Stimulated activated CD4-positive, alpha-beta T cell treated with anti-CD3 and anti-CD28 coated beads, TNF-alpha, amount 100 ng/mL, for 24 hours (primary cell): ENCODE measurements at regions not wholly inside any gene's neighbourhood (a gene's known extent, or its start where the extent isn't known, plus 50 kb on each side); places are given as distances from the start of the nearest gene placed in this dataset.

ENCODE experiments used
- DNase-seq, 3 experiments: peaks; one replicate each; pipeline ENCODE4 v3.0.0-alpha.2; 2020; ENCODE audit warnings: low read depth in 3 of 3

DNA sequence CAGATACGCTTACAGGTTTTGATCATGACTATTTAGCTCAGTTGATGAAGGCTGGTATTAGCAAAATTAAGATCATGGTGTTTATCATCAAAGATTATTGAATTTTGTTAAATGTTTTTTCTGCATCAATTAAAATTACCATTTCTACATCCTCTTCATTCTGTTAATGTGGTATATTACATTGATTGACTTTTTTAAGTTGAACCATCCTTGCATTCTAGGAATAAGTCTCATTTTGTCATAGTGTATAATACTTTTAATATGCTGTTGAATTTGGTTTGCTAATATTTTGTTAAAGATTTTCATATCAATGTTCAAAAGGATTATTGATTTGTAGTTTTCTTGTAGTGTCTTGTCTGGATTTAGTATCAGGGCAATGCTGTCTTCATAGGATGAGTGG is 142.4 kb downstream of the LYPLAL1 start:
- DNase-seq, result no peak

DNA sequence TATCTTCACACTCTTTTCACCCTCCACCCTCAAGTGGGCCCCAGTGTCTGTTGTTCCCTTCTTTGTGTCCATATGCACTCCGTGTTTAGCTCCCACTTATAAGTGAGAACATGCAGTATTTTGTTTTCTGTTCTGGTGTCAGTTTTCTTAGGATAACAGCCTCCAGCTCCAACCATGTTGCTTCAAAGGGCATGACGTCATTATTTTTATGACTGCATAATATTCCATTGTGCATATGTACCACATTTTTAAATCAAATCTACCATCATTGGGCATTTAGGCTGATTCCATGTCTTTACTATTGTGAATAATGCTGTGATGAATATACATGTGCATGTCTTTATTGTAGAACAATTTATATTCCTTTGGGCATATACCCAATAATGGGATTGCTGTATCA is 140.3 kb downstream of the LYPLAL1 start:
- no peak for DNase-seq

DNA sequence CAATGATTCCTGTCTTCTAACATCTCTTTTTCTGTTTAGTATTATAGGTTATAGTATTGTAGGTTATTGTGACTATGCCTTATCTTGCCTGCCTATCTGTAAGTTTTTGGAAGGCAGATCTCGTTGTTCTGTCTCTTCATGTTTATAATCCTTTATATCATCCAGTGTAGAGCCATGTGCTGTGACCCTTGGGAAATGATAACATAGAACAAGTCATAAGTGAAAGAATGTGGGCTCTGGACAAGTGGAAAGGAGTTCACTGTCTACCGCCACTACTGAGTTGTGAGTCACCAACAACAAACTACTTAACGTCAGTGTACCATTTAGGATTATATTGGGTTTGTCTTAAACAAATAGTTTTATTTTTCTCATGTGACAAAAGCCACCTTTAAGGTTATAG is 139.3 kb downstream of the LYPLAL1 start:
- DNase-seq, result no peak

DNA sequence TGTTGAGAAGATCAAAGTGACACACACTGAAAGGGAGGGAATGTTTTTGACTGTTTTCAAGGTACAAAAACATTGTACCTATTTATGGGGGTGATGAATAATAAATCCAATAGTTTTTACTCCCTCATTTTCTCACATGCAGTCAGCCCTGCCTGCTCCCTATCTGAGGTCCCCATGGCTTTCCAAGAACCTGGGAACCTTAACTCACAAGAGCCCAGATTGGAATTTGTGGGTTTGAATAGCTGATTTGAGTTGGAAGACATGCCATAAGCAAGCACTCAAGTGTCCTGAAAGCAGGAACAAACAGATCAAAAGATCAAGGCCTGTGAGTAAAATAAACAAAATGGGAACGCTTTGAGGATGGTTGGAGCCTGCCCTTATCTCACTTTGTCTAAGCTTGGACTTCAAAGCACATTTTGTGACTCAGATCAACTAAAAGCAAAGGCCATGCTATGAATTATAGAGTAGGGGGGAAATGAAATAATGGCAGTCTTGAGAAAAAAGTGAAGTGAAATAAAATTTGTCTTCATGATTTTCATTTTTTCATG is 136.6 kb downstream of the LYPLAL1 start:
- DNase-seq, result no peak

DNA sequence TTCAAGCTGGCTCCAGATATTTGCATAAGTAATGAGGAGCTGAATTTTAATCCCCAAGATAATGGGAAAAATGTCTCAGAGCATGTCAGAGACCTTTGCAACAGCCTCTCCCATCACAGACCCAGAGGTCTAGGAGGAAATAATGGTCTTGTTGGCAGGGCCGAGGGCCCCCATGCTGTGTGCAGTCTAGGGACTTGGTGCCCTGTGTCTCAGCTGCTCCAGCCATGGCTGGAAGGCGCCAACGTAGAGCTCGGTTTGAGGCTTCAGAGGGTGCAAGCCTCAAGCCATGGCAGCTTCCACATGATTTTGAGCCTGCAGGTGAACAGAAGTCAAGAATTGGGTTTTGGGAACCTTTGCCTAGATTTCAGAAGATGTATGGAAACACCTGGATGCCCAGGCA is 134.7 kb downstream of the LYPLAL1 start:
- no peak for DNase-seq

DNA sequence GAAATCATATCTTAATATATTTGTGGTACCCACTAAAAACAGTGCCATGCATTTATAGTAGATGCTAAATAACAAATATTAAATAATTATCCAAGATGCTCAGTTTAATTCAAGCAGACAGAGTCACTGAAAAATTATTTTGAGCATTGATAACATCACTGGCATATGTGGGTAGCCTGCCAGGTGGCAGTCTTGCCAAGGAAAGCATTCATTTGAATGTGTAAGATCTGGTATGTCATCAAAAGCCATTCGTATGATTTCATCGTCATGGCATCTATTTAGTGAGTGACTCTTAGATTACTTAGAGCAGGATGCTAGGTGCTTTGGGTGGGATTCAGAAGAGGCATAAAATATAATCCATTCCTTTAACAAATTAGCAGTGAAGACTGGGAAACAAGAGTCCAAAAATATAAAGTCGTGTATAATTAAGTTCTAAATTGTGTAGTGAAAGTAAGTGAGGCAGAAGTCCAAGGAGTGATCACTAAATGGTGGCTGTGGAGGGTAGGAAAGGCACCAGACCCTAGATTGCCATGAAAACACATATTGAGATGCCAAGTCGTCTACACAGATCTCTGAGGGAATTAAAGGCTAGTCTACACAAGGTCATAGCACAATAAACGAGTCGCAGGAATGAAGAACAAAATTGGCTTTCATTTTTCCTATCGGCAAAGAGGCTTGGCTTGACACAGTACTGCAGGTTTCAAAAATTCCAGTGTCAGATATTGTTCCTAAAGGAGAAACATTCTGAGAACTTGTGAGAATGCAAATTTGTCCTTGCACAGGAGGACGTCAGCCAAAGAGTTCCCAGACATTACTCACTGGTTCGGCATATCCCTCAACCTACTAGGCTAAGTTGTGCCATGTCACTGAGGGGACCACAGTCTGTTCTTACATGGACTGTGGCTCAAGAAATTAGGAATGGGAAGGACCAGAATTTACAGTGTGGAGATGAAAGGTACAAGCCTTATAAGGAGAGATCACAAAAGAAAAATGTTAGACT is 130.8 kb downstream of the LYPLAL1 start:
- no peak for DNase-seq

DNA sequence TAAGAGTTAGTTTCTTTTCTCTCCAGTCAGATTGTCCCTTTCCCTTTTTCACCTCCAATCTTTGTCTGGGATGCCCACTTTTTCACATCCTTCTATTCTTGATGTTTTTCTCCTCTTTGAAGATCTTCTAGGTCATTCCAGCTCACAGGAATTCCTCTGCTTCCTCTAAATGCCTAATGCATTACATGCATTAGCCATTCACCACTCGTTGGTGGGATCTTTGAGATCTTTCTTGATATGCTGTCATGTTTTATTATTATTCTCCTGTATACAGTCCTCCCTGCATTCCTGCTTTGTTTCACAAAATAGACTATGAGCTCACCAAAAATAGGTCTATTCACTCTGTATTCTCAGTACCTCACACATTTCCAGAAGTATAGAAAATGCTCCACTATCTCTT is 129.0 kb downstream of the LYPLAL1 start:
- no peak for DNase-seq

DNA sequence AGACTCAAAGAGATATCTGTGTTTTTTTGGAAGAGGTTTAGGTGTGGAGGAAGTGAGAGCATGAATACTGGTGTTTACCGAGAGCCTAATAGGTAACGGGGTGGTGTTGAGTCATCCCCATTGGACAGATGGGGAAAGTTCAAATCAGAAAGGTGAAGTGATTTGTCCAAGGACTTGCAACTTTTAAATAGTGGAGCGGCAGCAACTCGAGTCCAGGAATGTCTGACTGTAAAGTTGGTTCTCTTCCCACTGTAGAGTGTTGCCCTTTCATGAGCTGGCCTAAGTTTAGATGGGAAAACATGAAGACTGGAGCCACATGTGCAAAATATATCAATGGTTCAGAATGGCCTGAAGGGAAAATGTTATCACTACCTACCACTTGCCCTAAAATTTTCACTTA is 125.7 kb downstream of the LYPLAL1 start:
- DNase-seq, result no peak

DNA sequence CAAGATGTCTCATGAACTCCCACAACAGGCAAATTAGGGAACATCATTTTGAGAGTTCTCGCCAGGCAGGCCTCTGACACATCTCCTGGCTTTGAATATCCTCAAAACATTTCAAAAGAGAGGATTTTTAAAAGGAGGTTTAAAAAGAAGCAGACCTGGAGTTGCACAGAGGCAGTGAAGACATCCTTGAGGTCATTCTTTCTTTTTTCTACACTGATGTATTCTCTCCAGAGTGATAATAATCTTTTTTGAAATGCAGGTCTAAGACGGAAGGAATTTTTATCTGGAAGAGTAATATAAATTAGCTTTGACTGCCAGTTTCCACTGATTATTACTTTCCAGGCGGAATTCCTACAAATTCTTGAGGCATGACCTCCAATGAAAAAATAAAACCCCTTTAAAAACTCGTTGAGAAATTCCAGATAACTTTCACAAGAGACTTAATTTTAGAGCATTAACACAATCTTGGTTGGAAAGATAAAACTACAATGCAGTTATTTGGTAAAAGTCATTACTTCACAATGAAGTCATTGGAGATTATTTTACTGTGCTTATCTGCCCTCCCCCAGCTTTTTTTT is 125.0 kb downstream of the LYPLAL1 start:
- no peak for DNase-seq

DNA sequence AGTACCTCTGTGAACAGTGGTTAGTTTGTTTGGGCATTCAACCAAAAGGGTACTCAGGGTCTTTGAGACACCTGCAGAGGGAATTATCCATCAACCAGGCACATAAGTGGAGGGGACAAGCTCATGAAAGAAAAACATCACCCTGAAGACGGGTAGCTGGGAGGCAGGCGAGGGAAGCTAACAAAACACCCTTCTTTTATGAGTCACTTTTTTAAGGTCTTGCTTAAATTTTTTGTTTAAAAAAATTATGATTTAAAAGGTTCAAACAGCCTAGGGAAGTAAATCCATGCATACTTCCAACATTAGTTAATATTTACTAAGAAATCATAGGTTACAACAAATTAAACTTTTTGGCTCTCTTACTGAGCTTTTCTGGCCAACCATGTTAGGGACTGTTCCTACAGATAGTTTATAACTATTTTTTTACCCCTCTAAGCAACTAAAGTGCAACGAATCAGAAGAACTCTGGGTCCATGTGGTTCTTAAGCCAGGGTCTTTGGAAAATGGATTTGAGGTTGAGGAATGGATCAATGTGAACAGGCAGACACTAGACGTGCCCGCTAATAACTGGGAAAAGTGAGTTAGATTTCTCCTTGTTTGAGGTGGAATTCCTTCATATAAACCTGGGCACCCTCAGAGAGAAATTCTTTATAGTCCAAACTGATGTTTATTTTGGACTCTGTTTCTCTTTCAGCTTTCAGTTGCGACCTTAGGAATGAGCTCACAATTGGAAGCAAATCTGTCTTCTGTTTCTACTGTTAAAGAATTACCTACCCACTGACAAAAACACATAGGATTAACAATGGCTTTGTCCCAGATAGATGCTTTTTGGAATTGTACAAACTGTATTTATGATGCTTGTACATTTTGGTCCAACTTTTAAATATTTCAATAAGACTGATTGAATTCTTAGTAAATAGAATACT is 123.0 kb downstream of the LYPLAL1 start:
- no peak for DNase-seq

DNA sequence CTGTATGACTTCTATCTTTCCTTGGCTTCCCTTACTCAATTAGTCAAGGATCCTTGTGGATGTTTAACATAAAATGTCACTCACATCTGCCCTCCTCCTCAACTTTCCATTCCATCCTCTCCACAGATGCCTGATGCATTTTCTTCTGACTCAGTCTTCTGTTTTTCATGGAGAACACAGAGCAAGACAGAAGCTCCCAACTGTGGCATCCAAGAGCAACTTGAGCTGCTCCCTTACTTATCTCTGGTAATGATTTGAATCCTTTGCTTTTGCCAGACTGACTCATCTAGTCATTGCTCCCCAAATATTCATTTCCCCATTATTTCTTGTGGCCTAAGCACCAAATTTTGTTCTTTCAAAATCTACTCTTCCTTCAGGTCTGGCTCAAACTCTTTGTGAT is 120.6 kb downstream of the LYPLAL1 start:
- no peak for DNase-seq

DNA sequence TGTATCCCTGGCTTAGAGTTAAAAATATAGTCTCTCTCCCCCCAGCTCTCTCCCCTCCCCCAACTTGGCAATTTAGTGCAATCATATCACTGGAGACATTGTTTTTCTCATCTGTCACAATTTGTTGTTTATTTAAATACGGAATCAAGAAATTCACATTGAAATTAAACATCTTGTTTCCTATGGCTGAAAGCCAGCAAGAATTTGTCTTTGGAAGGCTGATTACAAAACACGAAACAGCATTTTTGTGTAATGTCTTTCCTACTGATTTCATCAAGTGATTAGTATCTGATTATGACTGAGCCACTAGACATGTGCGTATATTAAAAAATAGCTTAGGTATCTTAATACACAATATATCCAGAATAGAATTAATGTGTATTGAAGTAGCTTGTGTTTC is 119.7 kb downstream of the LYPLAL1 start:
- DNase-seq, result no peak

DNA sequence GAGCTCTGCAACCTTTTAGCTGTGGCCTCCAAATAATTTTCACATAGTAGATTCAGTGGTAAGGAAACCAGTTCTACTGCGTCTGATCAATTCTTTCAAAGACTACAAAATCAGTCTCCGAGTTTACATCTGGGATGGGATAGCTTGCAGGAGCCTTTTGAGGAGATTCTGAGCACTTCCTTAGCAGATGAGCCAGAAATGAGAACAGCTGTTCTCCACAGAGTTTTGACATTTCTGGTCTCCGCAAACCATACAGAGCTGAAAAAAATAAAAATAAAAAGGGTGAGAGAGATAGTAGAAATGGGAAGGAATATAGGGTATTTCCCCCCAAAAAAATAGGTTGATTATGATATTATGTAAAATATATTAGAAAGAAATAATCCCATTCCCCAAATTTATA is 119.3 kb downstream of the LYPLAL1 start:
- no peak for DNase-seq

DNA sequence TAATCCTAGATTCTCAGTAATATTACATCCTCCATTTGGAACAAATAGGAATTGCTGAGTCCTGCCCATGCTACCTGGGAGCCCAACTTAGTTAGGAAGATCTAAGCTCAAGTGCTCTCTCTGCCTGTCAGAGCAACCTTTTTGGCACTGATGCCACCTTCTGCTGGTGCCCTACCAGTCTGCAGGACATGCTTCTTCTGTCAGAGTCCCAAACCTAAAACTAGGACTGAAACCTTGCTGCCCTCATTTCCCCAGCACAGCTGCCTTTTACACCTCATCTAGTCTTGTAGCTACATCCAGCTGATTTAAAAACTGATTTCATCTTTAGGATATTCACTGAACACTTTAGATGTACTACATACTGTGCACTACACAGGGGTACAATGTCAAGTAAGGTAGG is 118.7 kb downstream of the LYPLAL1 start:
- DNase-seq, result no peak

DNA sequence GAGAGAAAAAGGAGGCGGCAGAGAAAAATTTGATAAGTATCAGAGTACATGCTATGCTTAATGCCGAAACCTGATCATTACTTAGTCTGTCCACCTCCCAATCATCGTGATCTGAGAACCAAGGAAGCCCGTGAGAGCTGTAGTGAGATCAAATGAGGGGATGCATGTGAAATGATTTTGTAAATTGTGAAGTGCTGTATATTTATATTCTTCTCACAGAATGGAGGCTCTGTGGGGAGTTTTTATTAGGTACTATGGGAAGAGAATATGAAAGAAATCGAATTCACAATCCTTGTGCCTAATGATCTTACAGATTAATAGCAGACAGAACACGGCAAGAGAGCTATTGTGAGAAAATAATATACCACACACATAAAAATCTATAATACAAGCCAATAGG is 115.5 kb downstream of the LYPLAL1 start:
- DNase-seq, result no peak

DNA sequence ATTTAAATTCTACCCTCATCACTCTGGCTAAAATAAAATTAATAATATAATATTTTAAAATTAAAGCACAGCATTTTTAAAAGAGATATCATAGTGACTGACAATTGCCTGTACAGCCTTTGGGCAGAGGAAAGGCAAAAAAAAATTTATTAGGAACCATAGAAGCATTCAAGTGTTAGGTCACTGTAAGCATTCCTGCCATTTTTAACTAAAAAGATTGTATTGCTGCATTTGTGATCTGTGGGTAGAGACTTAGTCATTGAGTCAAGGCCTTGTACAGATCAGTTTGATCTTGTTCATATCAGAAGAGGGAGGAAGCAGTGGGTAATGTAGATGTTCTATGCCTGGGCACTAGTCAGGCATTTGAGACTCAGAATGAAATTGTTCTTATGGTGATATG is 109.9 kb downstream of the LYPLAL1 start:
- no peak for DNase-seq

DNA sequence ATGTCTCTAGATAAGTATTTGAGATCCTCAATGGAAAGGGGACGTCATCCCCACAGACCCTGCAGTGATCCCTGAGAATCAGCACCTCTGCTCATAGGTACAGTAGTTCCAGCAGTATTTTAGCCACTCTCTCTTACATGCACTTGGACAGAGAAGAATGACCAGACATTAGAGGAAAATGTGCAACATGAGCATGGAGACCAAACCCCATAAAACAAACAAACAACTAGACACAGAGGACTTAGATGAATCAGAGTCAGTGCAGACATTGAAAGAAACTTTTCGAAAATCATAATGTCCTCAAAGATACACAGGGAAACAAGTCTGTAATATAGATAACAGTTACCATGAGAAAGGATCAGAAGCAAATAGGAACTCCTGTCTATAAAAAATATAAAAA is 108.2 kb downstream of the LYPLAL1 start:
- no peak for DNase-seq

DNA sequence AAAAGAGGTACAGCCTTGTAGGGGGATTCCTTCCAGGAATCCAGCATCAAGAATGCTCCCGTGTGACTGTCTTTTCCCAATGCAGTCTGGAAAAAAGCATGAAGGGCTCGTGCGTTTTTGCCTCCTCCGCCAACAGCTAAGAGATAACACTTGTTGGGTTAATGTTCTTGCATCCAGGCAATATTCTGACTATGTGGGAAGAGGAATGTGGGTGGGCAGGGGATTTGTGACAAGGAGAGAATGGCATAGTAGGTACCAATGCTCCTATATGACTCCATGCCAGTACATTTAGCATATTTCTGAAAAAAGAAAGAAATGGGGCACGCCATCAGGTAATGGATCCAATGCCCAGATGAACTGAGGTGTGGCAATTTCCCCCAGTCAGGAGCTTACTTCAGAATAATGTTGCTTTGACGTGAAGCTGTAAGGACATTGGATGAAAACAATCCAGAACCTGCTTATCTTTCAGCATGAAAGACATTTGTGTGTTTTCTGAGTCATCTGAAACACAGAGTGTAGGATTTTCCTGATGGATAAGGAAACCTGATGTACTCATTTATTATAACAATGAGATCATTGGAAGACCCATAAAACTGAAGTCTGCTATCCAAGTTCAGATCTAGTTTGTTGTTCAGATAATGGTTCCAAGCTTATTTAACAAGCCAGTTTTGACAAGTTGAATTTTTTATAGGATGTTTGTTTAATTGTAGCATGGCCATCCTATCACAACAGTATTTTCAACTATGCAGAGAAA is 105.5 kb downstream of the LYPLAL1 start:
- no peak for DNase-seq

DNA sequence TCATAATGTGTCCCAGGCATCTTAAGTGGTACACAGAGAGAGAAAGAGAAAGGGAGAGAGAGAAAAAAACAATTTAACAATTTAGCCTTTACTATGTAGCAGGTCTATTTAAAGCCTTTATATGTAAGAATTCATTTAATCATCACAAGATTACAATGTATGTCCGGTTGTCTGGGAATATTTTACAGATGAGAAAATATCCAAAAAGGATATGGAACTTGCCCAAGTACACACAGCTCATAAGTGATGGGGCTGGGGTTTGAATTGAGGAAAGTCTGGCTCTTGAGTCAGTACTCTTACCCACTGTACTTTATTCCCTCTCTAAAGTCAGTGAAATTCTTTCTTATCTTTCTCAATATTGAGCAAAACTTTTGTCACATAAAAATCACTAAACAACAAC is 104.6 kb downstream of the LYPLAL1 start:
- DNase-seq, result no peak

DNA sequence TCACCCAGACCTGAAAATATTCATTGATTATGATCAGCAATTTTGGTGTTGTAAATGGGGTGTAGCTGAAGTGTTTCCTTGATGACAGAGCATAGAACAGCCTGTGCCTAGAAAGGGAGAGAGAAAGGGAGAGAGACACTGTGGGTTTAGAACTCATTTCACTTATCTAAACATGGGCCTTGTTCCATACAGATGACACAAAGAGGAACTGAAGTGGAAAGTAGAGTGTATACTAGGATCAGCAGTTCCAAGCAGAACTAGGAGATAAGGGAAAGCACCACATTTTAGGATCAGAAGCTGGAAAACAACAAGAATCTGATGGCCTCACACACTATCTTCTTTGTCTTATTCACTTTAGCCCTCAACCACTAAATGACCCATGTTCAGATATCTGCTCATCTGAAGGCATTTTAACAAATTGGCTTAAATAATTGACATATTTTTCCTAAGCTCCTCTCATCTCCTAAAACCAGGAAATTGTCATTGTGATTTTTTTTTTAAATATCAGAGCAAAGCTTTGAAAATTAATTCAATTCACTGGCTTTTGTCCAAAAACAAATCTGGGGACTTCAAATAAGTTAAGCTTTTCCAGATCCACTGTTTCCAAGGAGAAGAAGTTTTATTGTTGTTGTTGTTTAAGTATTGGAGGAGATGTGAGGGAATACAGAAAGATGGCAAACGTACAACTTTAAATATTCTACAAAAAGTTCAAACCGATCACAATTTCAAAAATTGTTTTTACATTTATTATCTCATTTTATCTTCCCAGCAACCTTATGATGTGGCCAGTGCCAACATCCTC is 103.8 kb downstream of the LYPLAL1 start:
- no peak for DNase-seq
